Fibroblast of lung (primary cell): ENCODE measurements at regions not wholly inside any gene's neighbourhood (a gene's known extent, or its start where the extent isn't known, plus 50 kb on each side); places are given as distances from the start of the nearest gene placed in this dataset.

ENCODE experiments used
- DNase-seq, 2 donors: peaks; one replicate each; pipeline versions ENCODE4 v3.0.0 to v3.0.0-alpha.2; 2010; ENCODE audit warnings: low read depth in 2 of 2
- H2AFZ ChIP-seq: 2 replicates; pipeline ENCODE4 v1.5.1; 2012; ENCODE audit warnings: low read length, control low read depth, inconsistent platforms
- H3K27ac ChIP-seq: 2 replicates; pipeline ENCODE4 v1.5.1; 2011; ENCODE audit warnings: low read length, control low read depth; ENCODE audit not compliant: insufficient read depth
- H3K27me3 ChIP-seq: 2 replicates; pipeline ENCODE4 v1.5.1; 2011; ENCODE audit warnings: mild to moderate bottlenecking, low read length; ENCODE audit not compliant: control insufficient read depth, insufficient read depth
- H3K36me3 ChIP-seq: 2 replicates; pipeline ENCODE4 v1.5.1; 2011; ENCODE audit warnings: low read length; ENCODE audit not compliant: control insufficient read depth, insufficient read depth
- H3K4me1 ChIP-seq: 2 replicates; pipeline ENCODE4 v1.5.1; 2011; ENCODE audit warnings: low read length; ENCODE audit not compliant: control insufficient read depth, insufficient read depth; ENCODE audit errors: extremely low read depth
- H3K4me2 ChIP-seq: 2 replicates; pipeline ENCODE4 v1.5.1; 2011; ENCODE audit warnings: low read length, control low read depth; ENCODE audit not compliant: insufficient read depth; ENCODE audit errors: extremely low read depth
- H3K4me3 ChIP-seq, 4 experiments: fragments of 200-600 bp in 1 of 4; sonication (generic) in 1 of 4; replicated peaks in 1 of 4; 2 replicates each; pipeline ENCODE4 v1.5.1; 2011 to 2016; ENCODE audit warnings: low read length in 4 of 4, low read depth in 3 of 4, mild to moderate bottlenecking in 3 of 4, control low read depth in 2 of 4, inconsistent platforms in 1 of 4, mixed read lengths in 1 of 4; ENCODE audit not compliant: insufficient read depth in 1 of 4; ENCODE audit errors: control extremely low read depth in 1 of 4
- H3K79me2 ChIP-seq: 2 replicates; pipeline ENCODE4 v1.5.1; 2012; ENCODE audit warnings: mild to moderate bottlenecking, low read length, inconsistent platforms; ENCODE audit not compliant: control insufficient read depth, insufficient read depth
- H3K9ac ChIP-seq: 2 replicates; pipeline ENCODE4 v1.5.1; 2011; ENCODE audit warnings: mild to moderate bottlenecking, low read length, control low read depth; ENCODE audit not compliant: insufficient read depth
- H3K9me3 ChIP-seq: 2 replicates; pipeline ENCODE4 v1.5.1; 2012; ENCODE audit warnings: low read depth, low read length; ENCODE audit not compliant: control insufficient read depth, insufficient read depth
- H4K20me1 ChIP-seq: 2 replicates; pipeline ENCODE4 v1.5.1; 2011; ENCODE audit warnings: low read length; ENCODE audit not compliant: control insufficient read depth, insufficient read depth; ENCODE audit errors: extremely low read depth
- EZH2 ChIP-seq: IDR thresholded peaks from 2 replicates; pipeline ENCODE4 v1.5.1; 2012; ENCODE audit warnings: low read length, control low read depth, mild to moderate bottlenecking; ENCODE audit errors: missing control alignments
- TF ChIP-seq, protein P1 (sequence below), 2 donors: IDR thresholded peaks in 1 of 2; conservative IDR thresholded peaks in 1 of 2; 1 replicate in 1 of 2; 2 replicates in 1 of 2; pipeline ENCODE4 v1.5.1; 2011 to 2012; ENCODE audit warnings: low read length in 2 of 2, control low read depth in 1 of 2, inconsistent platforms in 1 of 2, low read depth in 1 of 2, mild to moderate bottlenecking in 1 of 2

DNA sequence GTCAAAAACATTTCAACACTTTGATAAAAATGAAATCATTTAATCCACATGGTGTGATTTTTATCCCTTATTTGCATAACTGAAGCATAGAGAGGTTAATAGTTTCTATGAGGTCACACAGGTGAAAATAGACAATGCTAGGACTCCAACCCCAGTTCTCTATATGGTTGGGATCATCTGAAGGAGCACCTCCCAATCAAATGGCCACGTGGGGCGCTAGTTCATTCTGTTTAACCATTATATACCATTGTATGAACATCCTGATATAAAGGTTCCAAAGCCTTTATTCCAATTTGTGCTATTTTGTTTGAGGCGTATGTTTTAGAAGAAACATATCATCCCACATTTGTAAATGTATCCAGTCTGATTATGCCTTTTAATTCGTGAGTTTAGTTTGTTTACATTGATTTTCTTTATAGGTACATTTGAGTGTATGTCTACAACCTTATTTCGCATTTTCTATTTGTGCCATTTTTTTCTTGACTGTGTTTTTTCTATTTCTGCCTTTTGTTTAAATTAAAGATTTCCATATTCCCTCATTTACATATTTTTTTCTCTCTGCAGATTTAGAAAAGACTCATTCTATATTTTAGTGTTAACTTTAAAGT is 1092.0 kb downstream of the MAT2B start:
- H3K4me1 ChIP-seq: no peaks in the 10 kb centered on the region
- no peak overlapping the region for H3K27ac ChIP-seq
- TF ChIP-seq, protein P1, sequence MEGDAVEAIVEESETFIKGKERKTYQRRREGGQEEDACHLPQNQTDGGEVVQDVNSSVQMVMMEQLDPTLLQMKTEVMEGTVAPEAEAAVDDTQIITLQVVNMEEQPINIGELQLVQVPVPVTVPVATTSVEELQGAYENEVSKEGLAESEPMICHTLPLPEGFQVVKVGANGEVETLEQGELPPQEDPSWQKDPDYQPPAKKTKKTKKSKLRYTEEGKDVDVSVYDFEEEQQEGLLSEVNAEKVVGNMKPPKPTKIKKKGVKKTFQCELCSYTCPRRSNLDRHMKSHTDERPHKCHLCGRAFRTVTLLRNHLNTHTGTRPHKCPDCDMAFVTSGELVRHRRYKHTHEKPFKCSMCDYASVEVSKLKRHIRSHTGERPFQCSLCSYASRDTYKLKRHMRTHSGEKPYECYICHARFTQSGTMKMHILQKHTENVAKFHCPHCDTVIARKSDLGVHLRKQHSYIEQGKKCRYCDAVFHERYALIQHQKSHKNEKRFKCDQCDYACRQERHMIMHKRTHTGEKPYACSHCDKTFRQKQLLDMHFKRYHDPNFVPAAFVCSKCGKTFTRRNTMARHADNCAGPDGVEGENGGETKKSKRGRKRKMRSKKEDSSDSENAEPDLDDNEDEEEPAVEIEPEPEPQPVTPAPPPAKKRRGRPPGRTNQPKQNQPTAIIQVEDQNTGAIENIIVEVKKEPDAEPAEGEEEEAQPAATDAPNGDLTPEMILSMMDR (conservative IDR thresholded peaks at IDR 0.05 in 1 of 2, IDR thresholded peaks at IDR 0.05 in 1 of 2; ENCODE audit: low read depth in 1 of 2, low read length in 2 of 2): peak in 1 of 2 donors; percentile 27
- no peak for TF ChIP-seq EZH2
- no peaks in the 10 kb centered on the region for H4K20me1 ChIP-seq
- H3K4me3 ChIP-seq: no peak overlapping the region
- no peaks in the 10 kb centered on the region for H3K79me2 ChIP-seq
- no peak overlapping the region for H3K9ac ChIP-seq
- no peaks in the 10 kb centered on the region for H3K27me3 ChIP-seq
- H3K36me3 ChIP-seq: no peaks in the 10 kb centered on the region
- no peak overlapping the region for H3K4me2 ChIP-seq
- no peak for DNase-seq
- H3K9me3 ChIP-seq: no peaks in the 10 kb centered on the region
- H2AFZ ChIP-seq: no peak overlapping the region

DNA sequence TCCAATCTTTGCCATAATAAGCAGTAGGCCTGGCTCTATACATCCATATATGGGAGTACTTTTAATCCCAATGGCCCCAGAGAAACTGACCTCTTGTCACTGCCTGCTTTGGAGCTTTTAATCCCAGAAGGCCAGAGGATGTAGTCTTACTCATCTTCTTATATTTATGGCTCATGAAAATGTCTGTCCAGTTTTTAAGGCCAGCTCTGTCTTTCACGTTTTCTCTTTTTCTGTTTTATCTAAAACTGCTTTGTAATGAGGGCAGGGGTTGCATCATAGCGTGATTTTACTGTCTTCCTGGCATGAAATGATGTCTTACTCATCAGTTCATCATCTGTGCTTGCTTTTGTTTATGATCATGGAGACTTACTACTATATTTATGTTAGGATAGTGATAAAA is 1094.9 kb downstream of the MAT2B start:
- Histone ChIP-seq H3K4me3 (no peak overlapping the region), H3K27me3 (no peaks in the 10 kb centered on the region), H2AFZ (no peak overlapping the region), H3K36me3 (no peaks in the 10 kb centered on the region), H3K4me1 (no peaks in the 10 kb centered on the region), H3K79me2 (no peaks in the 10 kb centered on the region), H3K9me3 (no peaks in the 10 kb centered on the region), H3K9ac (no peak overlapping the region), H4K20me1 (no peaks in the 10 kb centered on the region), H3K27ac (no peak overlapping the region), H3K4me2 (no peak overlapping the region)
- peak; percentile 23 to 86 for DNase-seq
- TF ChIP-seq, protein P1 (conservative IDR thresholded peaks at IDR 0.05 in 1 of 2, IDR thresholded peaks at IDR 0.05 in 1 of 2; ENCODE audit: low read depth in 1 of 2, low read length in 2 of 2): no peak
- TF ChIP-seq EZH2: no peak

DNA sequence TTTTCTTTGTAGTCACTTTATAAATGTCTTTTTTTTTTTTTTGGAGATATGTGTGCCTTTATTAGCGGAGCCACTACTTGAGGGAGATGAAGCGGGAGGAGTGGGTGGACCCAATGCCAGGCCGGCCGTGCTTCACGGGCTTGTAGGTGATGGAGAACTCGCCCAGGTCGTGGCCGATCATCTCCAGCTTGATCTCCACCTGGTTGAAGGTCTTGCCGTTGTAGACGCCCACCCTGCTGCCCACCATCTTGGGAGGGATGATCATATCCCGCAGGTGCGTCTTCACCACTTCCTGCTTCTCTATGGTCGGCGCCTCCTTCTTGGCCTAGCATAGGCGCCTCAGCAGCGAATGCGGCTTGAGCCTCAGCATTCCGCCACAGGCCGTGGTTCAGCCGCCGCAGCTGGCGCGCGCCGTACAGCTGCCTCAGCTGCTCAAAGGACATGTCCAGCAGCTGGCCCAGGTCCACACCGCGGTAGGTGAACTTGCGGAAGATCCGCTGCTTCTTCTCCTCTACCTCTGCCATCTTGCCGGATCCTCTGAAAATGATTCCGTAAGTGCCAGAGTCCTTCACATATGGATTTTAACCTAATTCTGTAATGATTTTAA is 1095.6 kb downstream of the MAT2B start:
- no peaks in the 10 kb centered on the region for H3K79me2 ChIP-seq
- H3K27me3 ChIP-seq: no peaks in the 10 kb centered on the region
- H3K9ac ChIP-seq: no peak overlapping the region
- no peaks in the 10 kb centered on the region for H3K4me1 ChIP-seq
- H3K4me2 ChIP-seq: no peak overlapping the region
- no peak overlapping the region for H3K27ac ChIP-seq
- no peak for DNase-seq
- no peak overlapping the region for H2AFZ ChIP-seq
- no peak for TF ChIP-seq EZH2
- TF ChIP-seq, protein P1 (conservative IDR thresholded peaks at IDR 0.05 in 1 of 2, IDR thresholded peaks at IDR 0.05 in 1 of 2; ENCODE audit: low read depth in 1 of 2, low read length in 2 of 2): no peak
- H4K20me1 ChIP-seq: no peaks in the 10 kb centered on the region
- no peak overlapping the region for H3K4me3 ChIP-seq
- H3K9me3 ChIP-seq: no peaks in the 10 kb centered on the region
- no peaks in the 10 kb centered on the region for H3K36me3 ChIP-seq
